Stomach (tissue), 8 donors: ENCODE measurements at regions not wholly inside any gene's neighbourhood (a gene's known extent, or its start where the extent isn't known, plus 50 kb on each side); places are given as distances from the start of the nearest gene placed in this dataset.

ENCODE experiments used
- DNase-seq, 2 donors: peaks; one replicate each; pipeline versions ENCODE4 v3.0.0 to v3.0.0-alpha.2; 2013 to 2019
- H3K27ac ChIP-seq, 5 donors: fragments of 200-600 bp in 4 of 5; sonication (generic) in 4 of 5; one replicate each; pipeline ENCODE4 v1.5.1; 2013 to 2019; ENCODE audit warnings: mild to moderate bottlenecking in 1 of 5, moderate library complexity in 1 of 5
- H3K27me3 ChIP-seq, 3 donors: fragments of 200-600 bp; sonication (generic); one replicate each; pipeline ENCODE4 v1.5.1; 2017 to 2019; ENCODE audit warnings: mixed run types in 1 of 3
- H3K36me3 ChIP-seq, 4 donors: fragments of 200-600 bp; sonication (generic); 1 replicate in 3 of 4; 2 replicates in 1 of 4; pipeline ENCODE4 v1.5.1; 2016 to 2019
- H3K4me1 ChIP-seq, 4 donors: fragments of 200-600 bp; sonication (generic); one replicate each; pipeline ENCODE4 v1.5.1; 2016 to 2019
- H3K4me3 ChIP-seq, 4 donors: fragments of 200-600 bp; sonication (generic) in 3 of 4; one replicate each; pipeline ENCODE4 v1.5.1; 2016 to 2019; ENCODE audit warnings: mild to moderate bottlenecking in 1 of 4
- H3K9me3 ChIP-seq, 4 donors: fragments of 200-600 bp; sonication (generic); one replicate each; pipeline ENCODE4 v1.5.1; 2016 to 2019
- EP300 ChIP-seq: sonication (generic); formaldehyde crosslinking; IDR thresholded peaks from one replicate; pipeline ENCODE4 v1.6.1; 2017; ENCODE audit warnings: antibody characterized with exemption
- POLR2A ChIP-seq, 4 donors: fragments of 450-650 bp; IDR thresholded peaks; one replicate each; pipeline ENCODE4 v1.6.1; 2016; ENCODE audit warnings: antibody characterized with exemption in 4 of 4, control low read depth in 2 of 4, mild to moderate bottlenecking in 1 of 4, moderate library complexity in 1 of 4
- POLR2AphosphoS5 ChIP-seq, 3 donors: sonication (generic); formaldehyde crosslinking; IDR thresholded peaks; one replicate each; pipeline ENCODE4 v1.6.1; 2016; ENCODE audit warnings: antibody characterized with exemption in 3 of 3
- WGBS, 5 donors: extraction: QIAGEN DNeasy Blood & Tissue Kit in 3 of 5; methylation state at CpG; one replicate each; pipeline versions ENCODE4 v1.1.5 to v1.1.7; 2013 to 2018; 5-methylcytosine and 5-hydroxymethylcytosine counted together
- intact Hi-C: fragments of 100-400 bp; cut with DNase I; formaldehyde crosslinking; loops from one replicate; pipeline ENCODE4 v1.15.1; 2023; ENCODE audit warnings: low total_unique reads
- TF ChIP-seq, protein P1 (sequence below), 7 experiments: fragments of 450-650 bp in 4 of 7; fragments of 200-600 bp in 3 of 7; sonication (generic) in 3 of 7; IDR thresholded peaks; one replicate each; pipeline ENCODE4 v1.5.1; 2016 to 2019; ENCODE audit warnings: antibody characterized with exemption in 7 of 7, control low read depth in 2 of 7, mild to moderate bottlenecking in 1 of 7
- donor health status: healthy with polysubstance abuse.
- donor health status: Bipolar disorder and iron deficiency.
- donor health status: healthy.

DNA sequence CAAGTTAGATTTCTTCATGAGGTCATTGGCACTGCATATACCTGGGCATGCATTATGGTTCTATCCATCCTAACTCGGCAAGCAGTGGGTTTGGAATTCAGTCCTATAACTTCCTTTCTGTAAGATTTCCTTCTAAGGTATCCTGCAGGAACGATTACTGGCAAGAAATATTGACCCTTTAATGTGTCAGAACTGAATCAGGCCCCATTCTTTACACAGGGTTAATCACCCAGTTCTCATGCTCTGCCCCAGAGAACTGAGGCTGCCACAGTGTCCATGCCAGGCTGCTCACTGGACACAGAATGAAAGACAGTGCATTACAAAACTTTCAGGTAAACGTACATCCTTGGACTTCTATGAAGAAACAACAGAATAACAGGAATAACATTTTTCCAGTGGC, 108.9 kb downstream of the RPL22L1 start:
- DNase-seq: no peak
- no peak overlapping the region for H3K27ac ChIP-seq
- no peaks in the 10 kb centered on the region for H3K27me3 ChIP-seq
- H3K4me1 ChIP-seq: peaks cover 0 to 13% (median 9%) of the 10 kb centered on the region in 4 donors
- WGBS, 5 donors: 64 to 68% (median 67%) methylated on average over 3 of the region's 3 CpGs
- no peaks in the 10 kb centered on the region for H3K9me3 ChIP-seq
- H3K4me3 ChIP-seq: no peak overlapping the region
- intact Hi-C loops: no loop called here
- H3K36me3 ChIP-seq: no peaks in the 10 kb centered on the region
- TF ChIP-seq, protein P1, sequence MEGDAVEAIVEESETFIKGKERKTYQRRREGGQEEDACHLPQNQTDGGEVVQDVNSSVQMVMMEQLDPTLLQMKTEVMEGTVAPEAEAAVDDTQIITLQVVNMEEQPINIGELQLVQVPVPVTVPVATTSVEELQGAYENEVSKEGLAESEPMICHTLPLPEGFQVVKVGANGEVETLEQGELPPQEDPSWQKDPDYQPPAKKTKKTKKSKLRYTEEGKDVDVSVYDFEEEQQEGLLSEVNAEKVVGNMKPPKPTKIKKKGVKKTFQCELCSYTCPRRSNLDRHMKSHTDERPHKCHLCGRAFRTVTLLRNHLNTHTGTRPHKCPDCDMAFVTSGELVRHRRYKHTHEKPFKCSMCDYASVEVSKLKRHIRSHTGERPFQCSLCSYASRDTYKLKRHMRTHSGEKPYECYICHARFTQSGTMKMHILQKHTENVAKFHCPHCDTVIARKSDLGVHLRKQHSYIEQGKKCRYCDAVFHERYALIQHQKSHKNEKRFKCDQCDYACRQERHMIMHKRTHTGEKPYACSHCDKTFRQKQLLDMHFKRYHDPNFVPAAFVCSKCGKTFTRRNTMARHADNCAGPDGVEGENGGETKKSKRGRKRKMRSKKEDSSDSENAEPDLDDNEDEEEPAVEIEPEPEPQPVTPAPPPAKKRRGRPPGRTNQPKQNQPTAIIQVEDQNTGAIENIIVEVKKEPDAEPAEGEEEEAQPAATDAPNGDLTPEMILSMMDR (IDR thresholded peaks at IDR 0.05): no peak
- TF ChIP-seq POLR2A (IDR thresholded peaks at IDR 0.05) (no peak), EP300 (no peak), POLR2AphosphoS5 (IDR thresholded peaks at IDR 0.05) (no peak)

DNA sequence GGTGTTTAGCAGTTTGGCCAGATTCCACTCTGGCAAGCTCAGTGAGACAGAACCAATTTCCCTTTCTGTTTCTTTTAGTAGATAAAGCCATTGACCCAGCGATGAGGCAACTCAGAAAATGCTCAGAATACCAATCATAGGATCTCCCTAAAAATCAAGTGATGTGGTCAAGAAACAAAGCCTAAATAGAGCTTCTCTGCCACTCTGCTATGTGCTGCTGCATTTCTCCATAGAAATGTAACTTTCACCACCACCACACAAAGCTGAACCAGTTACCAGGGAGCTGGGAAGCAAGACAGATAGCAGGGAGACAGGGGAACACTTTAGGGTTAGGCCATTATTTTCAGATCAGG, 109.8 kb downstream of the RPL22L1 start:
- intact Hi-C loops: no loop called here
- Histone ChIP-seq H3K9me3 (no peaks in the 10 kb centered on the region), H3K27me3 (no peaks in the 10 kb centered on the region), H3K4me3 (no peak overlapping the region), H3K4me1 (peaks cover 0 to 13% (median 9%) of the 10 kb centered on the region in 4 donors), H3K27ac (peak overlapping the region in 1 of 5 donors; percentile 56), H3K36me3 (no peaks in the 10 kb centered on the region)
- TF ChIP-seq EP300: no peak
- TF ChIP-seq POLR2AphosphoS5 (IDR thresholded peaks at IDR 0.05): no peak
- TF ChIP-seq, protein P1 (IDR thresholded peaks at IDR 0.05): no peak
- no peak for TF ChIP-seq POLR2A (IDR thresholded peaks at IDR 0.05)
- 30 to 62% (median 41%) methylated on average over 1 of the region's 1 CpG for WGBS, 5 donors
- DNase-seq: peak in 1 of 2 donors; percentile 48

DNA sequence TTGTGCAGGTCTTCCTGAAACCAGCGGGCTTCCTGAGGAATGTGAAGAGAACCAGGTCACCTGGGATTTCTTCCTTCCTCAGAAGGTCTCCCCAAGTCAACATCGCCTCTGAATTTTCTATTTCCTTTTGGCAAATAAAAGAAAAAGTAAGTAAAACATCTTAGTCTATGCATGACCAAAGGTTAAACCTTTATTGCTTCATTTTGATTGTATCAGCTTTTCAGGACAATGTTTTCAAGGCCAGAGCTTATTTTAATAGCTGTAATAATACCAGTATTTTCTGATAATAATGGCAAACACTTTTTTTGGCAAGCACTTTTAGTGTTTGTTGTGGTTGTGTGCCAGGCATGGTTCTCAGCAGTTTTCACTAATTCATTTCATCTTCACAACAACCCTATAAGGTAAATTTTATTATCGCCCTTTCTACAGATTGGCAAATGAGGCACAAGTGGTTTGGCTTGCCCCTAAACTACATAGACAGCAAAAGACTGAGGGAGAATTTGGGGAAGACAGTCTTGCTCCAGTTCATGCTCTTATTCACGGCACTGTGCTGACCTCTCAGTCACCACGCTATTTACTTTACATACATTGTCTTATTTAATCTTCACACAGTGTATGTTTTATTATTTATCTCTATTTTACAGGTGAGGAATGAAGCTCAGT, 110.4 kb downstream of the RPL22L1 start:
- Histone ChIP-seq H3K27ac (peak overlapping the region in 1 of 5 donors; percentile 56), H3K27me3 (no peaks in the 10 kb centered on the region), H3K4me3 (no peak overlapping the region), H3K36me3 (no peaks in the 10 kb centered on the region), H3K4me1 (peaks cover 0 to 13% (median 9%) of the 10 kb centered on the region in 4 donors), H3K9me3 (no peaks in the 10 kb centered on the region)
- intact Hi-C loops: no loop called here
- no peak for DNase-seq
- TF ChIP-seq POLR2A (IDR thresholded peaks at IDR 0.05) (no peak), POLR2AphosphoS5 (IDR thresholded peaks at IDR 0.05) (no peak), EP300 (no peak)
- TF ChIP-seq, protein P1 (IDR thresholded peaks at IDR 0.05): no peak
- 28 to 48% (median 44%) methylated on average over 5 of the region's 5 CpGs for WGBS, 5 donors

DNA sequence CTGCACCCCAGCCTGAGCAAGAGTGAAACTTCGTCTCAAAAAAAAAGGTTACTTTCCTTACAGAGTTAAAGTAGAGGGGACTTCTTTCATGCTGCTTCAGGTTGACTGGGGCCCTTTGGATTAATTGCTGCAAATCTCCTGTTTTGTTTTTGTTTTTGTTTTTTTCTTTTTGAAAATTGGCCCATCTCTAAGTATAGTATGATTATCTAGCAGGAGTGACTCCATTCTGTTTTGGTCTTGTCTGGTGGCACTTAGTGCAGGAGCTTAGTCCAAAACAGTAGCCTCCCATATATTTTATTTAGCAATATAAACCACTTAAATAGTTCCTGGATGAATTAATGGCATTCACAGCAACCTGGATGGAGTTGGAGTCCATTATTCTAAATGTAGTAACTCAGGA, 113.0 kb downstream of the RPL22L1 start:
- no peak for DNase-seq
- WGBS, 5 donors: 88 to 94% (median 92%) methylated on average over 1 of the region's 1 CpG

DNA sequence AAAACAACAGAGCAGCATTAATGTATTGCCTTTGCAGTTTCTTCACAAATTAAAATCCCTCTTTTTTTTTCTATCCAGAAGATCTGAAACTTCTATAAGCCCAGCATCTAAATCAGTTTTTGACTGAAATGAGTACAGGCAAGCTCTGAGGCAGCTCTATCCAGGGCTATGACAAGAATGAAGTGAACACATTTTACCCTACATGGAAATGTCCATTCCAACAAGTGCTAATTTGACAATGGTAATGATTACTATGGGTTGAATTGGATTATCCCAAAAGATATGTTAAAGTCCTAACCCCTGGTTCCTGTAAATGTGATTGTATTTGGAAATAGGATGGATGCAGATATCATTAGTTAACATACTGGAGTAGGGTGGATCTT, 115.7 kb downstream of the RPL22L1 start:
- Histone ChIP-seq H3K4me3 (no peak overlapping the region), H3K27ac (no peak overlapping the region), H3K4me1 (peaks cover 13 to 19% (median 15%) of the 10 kb centered on the region in 4 donors), H3K9me3 (no peaks in the 10 kb centered on the region), H3K27me3 (no peaks in the 10 kb centered on the region), H3K36me3 (no peaks in the 10 kb centered on the region)
- no peak for DNase-seq
- no peak for TF ChIP-seq POLR2AphosphoS5 (IDR thresholded peaks at IDR 0.05)
- TF ChIP-seq POLR2A (IDR thresholded peaks at IDR 0.05): no peak
- TF ChIP-seq, protein P1 (IDR thresholded peaks at IDR 0.05): no peak
- no peak for TF ChIP-seq EP300
- intact Hi-C loops: no loop called here

More for the DNA sequence above, 113.0 kb downstream of the RPL22L1 start:
- intact Hi-C loops: no loop called here
- Histone ChIP-seq H3K27ac (no peak overlapping the region), H3K27me3 (no peaks in the 10 kb centered on the region), H3K9me3 (no peaks in the 10 kb centered on the region), H3K4me1 (peaks cover 2 to 19% (median 11%) of the 10 kb centered on the region in 4 donors), H3K36me3 (no peaks in the 10 kb centered on the region), H3K4me3 (no peak overlapping the region)
- TF ChIP-seq EP300: no peak
